ENCODE measurements at regions not wholly inside any gene's neighbourhood (a gene's known extent, or its start where the extent isn't known, plus 50 kb on each side); places are given as distances from the start of the nearest gene placed in this dataset.

DNA sequence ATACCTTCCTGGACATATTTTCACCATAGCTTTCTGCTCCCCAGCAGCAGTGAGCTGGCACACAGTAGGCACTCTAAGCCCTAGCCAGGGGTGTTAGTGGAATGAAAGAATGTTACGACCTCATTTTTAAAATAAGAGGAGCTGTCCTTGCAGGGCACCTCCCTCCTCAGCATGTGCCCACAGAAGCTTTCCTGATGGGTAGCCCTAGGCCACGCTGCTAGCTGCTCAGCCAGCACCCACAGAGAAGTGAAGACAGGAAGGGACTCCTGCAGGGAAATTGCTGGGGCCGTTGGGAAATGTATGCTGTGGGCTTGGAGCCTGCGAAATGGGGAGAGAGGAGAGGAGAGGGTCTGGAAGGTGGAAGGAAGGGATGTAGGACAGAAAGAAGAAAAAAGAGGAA is 87.3 kb upstream of the ANKRD34C start:
- TF ChIP-seq, protein P1, sequence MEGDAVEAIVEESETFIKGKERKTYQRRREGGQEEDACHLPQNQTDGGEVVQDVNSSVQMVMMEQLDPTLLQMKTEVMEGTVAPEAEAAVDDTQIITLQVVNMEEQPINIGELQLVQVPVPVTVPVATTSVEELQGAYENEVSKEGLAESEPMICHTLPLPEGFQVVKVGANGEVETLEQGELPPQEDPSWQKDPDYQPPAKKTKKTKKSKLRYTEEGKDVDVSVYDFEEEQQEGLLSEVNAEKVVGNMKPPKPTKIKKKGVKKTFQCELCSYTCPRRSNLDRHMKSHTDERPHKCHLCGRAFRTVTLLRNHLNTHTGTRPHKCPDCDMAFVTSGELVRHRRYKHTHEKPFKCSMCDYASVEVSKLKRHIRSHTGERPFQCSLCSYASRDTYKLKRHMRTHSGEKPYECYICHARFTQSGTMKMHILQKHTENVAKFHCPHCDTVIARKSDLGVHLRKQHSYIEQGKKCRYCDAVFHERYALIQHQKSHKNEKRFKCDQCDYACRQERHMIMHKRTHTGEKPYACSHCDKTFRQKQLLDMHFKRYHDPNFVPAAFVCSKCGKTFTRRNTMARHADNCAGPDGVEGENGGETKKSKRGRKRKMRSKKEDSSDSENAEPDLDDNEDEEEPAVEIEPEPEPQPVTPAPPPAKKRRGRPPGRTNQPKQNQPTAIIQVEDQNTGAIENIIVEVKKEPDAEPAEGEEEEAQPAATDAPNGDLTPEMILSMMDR (IDR thresholded peaks at IDR 0.05) = no peak
- H3K4me3 ChIP-seq = no peak overlapping the region
- DNase-seq (no peak), ATAC-seq (no peak)
- H3K36me3 ChIP-seq (ENCODE audit: low read depth) = no peaks in the 10 kb centered on the region
- no peaks in the 10 kb centered on the region for H3K9me3 ChIP-seq
- no peaks in the 10 kb centered on the region for H3K4me1 ChIP-seq (ENCODE audit: low read depth)
- intact Hi-C loops (cut with DNase I, micrococcal nuclease) = no loop called here

DNA sequence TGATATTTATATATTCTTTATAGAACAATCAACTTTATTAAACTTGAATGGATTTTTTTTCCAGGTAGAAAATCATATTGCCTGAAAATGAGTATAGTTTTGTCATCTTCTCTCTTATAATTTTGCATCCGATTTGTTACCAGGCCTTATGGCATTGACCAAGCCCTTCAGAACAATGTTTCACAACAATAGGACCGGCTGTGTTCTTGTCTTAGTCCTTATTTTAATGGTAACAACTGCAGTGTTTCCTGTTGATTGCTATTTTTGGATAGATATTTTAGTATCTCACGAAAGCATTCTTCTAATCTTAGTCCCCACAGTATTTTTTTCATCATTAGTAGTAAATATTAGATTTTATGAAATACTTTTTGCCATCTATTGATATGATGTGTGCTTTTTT is 88.1 kb upstream of the ANKRD34C start:
- TF ChIP-seq, protein P1 (IDR thresholded peaks at IDR 0.05) = no peak
- Histone ChIP-seq H3K9me3 (no peaks in the 10 kb centered on the region), H3K4me3 (no peak overlapping the region)

DNA sequence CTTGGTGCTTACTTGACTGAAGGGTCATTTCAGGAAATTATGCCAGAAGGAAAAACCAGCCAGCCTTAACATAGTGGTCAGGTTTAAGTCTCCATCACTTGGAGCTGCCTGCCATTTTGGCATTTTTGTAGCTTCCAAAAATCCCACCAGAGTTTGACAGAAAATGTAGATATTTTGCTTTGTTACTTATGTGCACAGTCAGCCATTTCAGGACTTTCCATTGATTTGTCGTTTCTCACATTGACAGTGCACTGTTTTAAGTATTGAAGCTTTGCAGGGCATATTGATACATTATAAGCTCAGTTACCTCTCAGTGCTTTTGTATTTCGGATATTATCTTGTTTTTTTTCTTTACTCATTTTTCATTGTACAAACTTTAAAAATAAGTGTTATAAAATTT is 89.0 kb upstream of the ANKRD34C start:
- TF ChIP-seq, protein P1 (IDR thresholded peaks at IDR 0.05) = no peak
- Histone ChIP-seq H3K36me3 (ENCODE audit: low read depth) (no peaks in the 10 kb centered on the region), H3K4me1 (ENCODE audit: low read depth) (no peaks in the 10 kb centered on the region), H3K4me3 (no peak overlapping the region), H3K9me3 (no peaks in the 10 kb centered on the region)
- ATAC-seq (no peak), DNase-seq (no peak)
- intact Hi-C loops (cut with DNase I, micrococcal nuclease) = no loop called here

More for the DNA sequence above, 88.1 kb upstream of the ANKRD34C start:
- intact Hi-C loops (cut with DNase I, micrococcal nuclease) = no loop called here
- Histone ChIP-seq H3K4me1 (ENCODE audit: low read depth) (no peaks in the 10 kb centered on the region), H3K36me3 (ENCODE audit: low read depth) (no peaks in the 10 kb centered on the region)
- DNase-seq = no peak
- no peak for ATAC-seq

DNA sequence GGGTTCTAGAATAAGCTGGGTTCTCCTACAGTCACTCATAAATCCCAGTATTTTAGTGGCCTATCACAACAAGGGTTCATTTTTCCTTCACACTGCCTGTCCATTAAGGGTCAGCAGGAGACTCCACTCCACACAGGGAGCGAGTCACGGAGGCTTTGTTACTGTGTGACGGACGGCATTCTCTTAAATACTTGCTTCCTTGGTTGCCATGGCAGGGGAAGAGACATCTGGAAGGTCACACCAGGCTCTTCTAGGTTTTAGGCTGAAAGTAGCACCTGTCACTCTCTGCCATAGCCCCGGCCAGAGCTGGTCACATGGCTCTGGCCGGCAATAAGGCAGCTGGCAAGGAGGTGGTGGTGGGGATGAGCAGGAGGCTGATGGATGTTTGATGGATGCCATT is 89.4 kb upstream of the ANKRD34C start:
- Histone ChIP-seq H3K4me3 (no peak overlapping the region), H3K36me3 (ENCODE audit: low read depth) (no peaks in the 10 kb centered on the region), H3K9me3 (no peaks in the 10 kb centered on the region), H3K4me1 (ENCODE audit: low read depth) (no peaks in the 10 kb centered on the region)
- ATAC-seq = no peak
- intact Hi-C loops (cut with DNase I, micrococcal nuclease) = no loop called here
- TF ChIP-seq, protein P1 (IDR thresholded peaks at IDR 0.05) = no peak
- DNase-seq = no peak

DNA sequence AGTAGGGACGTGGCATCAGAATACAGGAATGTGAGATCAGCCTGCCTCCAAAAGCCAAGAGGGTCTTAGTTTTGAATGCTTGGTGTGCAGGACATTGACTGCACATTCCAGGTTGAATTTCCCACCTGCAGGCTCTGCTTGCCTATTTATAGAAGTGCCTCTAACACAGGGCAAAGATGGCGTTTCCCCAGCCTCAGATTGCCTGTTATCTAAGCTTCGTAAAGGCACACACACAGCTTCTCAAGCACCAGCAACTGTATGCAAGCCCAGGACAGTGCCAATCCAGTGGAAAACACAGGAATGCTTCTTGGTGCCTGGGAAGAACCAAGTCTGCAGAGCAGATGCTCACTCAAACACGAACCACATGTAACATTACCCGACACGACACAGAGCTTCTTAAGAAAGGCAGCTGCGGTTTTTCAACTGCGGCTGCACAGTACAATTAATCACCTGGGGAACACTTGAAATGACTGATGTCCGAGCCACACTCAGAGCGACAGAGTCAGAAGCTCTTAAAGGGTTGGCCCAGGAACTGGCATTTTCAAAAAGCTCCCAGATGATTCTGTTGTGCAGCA is 90.0 kb upstream of the ANKRD34C start:
- intact Hi-C loops (cut with DNase I, micrococcal nuclease) = no loop called here
- no peak for DNase-seq
- no peak for ATAC-seq

More for the DNA sequence above, 90.0 kb upstream of the ANKRD34C start:
- Histone ChIP-seq H3K4me3 (no peak overlapping the region), H3K4me1 (ENCODE audit: low read depth) (no peaks in the 10 kb centered on the region), H3K9me3 (no peaks in the 10 kb centered on the region), H3K36me3 (ENCODE audit: low read depth) (no peaks in the 10 kb centered on the region)
- TF ChIP-seq, protein P1 (IDR thresholded peaks at IDR 0.05) = no peak
